ENCODE measurements at regions not wholly inside any gene's neighbourhood (a gene's known extent, or its start where the extent isn't known, plus 50 kb on each side); places are given as distances from the start of the nearest gene placed in this dataset.

GRCh38 chr13:59513686-59514085, 650.0 kb downstream of the DIAPH3 start:
- no peak for DNase-seq

- DNase-seq, result no peak
Measured at GRCh38 chr13:59514316-59514715, 649.4 kb downstream of the DIAPH3 start.

GRCh38 chr13:59519819-59520218, 643.9 kb downstream of the DIAPH3 start:
- no peak for DNase-seq

- DNase-seq, result no peak
Measured at GRCh38 chr13:59521549-59521948, 642.2 kb downstream of the DIAPH3 start.

- no peak for DNase-seq
Measured at GRCh38 chr13:59522652-59523051, 641.1 kb downstream of the DIAPH3 start.

GRCh38 chr13:59527500-59527899, 636.2 kb downstream of the DIAPH3 start:
- no peak for DNase-seq

GRCh38 chr13:59531571-59532091, 632.1 kb downstream of the DIAPH3 start:
- peak; percentile 41 for DNase-seq

- no peak for DNase-seq
Measured at GRCh38 chr13:59532405-59532804, 631.3 kb downstream of the DIAPH3 start.

GRCh38 chr13:59533561-59534555, 629.9 kb downstream of the DIAPH3 start:
- no peak for DNase-seq

GRCh38 chr13:59534806-59535205, 628.9 kb downstream of the DIAPH3 start:
- DNase-seq, result peak; percentile 28

GRCh38 chr13:59537500-59537899, 626.2 kb downstream of the DIAPH3 start:
- DNase-seq, result no peak

GRCh38 chr13:59538512-59538911, 625.2 kb downstream of the DIAPH3 start:
- no peak for DNase-seq

- no peak for DNase-seq
Measured at GRCh38 chr13:59542303-59542702, 621.4 kb downstream of the DIAPH3 start.

GRCh38 chr13:59543418-59543817, 620.3 kb downstream of the DIAPH3 start:
- DNase-seq, result no peak

GRCh38 chr13:59545007-59545406, 618.7 kb downstream of the DIAPH3 start:
- no peak for DNase-seq

GRCh38 chr13:59546178-59546577, 617.5 kb downstream of the DIAPH3 start:
- no peak for DNase-seq

GRCh38 chr13:59547950-59548349, 615.8 kb downstream of the DIAPH3 start:
- no peak for DNase-seq

GRCh38 chr13:59562924-59563323, 600.8 kb downstream of the DIAPH3 start:
- DNase-seq, result no peak

- no peak for DNase-seq
Measured at GRCh38 chr13:59566561-59566960, 597.2 kb downstream of the DIAPH3 start.

- no peak for DNase-seq
Measured at GRCh38 chr13:59568306-59568705, 595.4 kb downstream of the DIAPH3 start.

GRCh38 chr13:59570204-59570603, 593.5 kb downstream of the DIAPH3 start:
- DNase-seq, result no peak

- no peak for DNase-seq
Measured at GRCh38 chr13:59584101-59584500, 579.6 kb downstream of the DIAPH3 start.

GRCh38 chr13:59584761-59585670, 578.7 kb downstream of the DIAPH3 start:
- no peak for DNase-seq

All from hindlimb muscle (tissue), 1 donor.